GM23338 (cell line): ENCODE measurements at regions not wholly inside any gene's neighbourhood (a gene's known extent, or its start where the extent isn't known, plus 50 kb on each side); places are given as distances from the start of the nearest gene placed in this dataset.

Experiments used
- ATAC-seq: fragments of 200-7000 bp; cut with Tn5 transposase; 3 replicates; pipeline ENCODE4 v1.9.1; 2020
- DNase-seq: peaks from one replicate; pipeline ENCODE4 v3.0.0-alpha.2; 2015; ENCODE audit warnings: low spot score
- H2AFZ ChIP-seq: fragments of 200-600 bp; sonication (generic); 2 replicates; pipeline ENCODE4 v1.8.0; 2016; ENCODE audit warnings: antibody characterized with exemption, mild to moderate bottlenecking, moderate library complexity
- H3F3A ChIP-seq: fragments of 200-600 bp; sonication (generic); replicated peaks from 2 replicates; pipeline ENCODE4 v1.8.0; 2017; ENCODE audit warnings: antibody characterized with exemption, mixed run types, low read depth
- H3K27ac ChIP-seq: fragments of 200-600 bp; sonication (generic); 2 replicates; pipeline ENCODE4 v1.6.1; 2016; ENCODE audit warnings: low read depth
- H3K27me3 ChIP-seq: fragments of 200-600 bp; sonication (generic); 2 replicates; pipeline ENCODE4 v1.8.0; 2016; ENCODE audit warnings: mild to moderate bottlenecking, mixed run types, moderate library complexity; ENCODE audit not compliant: insufficient read depth
- H3K36me3 ChIP-seq: fragments of 200-600 bp; sonication (generic); 2 replicates; pipeline ENCODE4 v1.8.0; 2016; ENCODE audit warnings: mild to moderate bottlenecking; ENCODE audit not compliant: insufficient read depth
- H3K4me1 ChIP-seq: fragments of 200-600 bp; sonication (generic); 2 replicates; pipeline ENCODE4 v1.8.0; 2016; ENCODE audit warnings: mild to moderate bottlenecking, moderate library complexity; ENCODE audit not compliant: insufficient read depth
- H3K4me2 ChIP-seq: fragments of 200-600 bp; sonication (generic); 2 replicates; pipeline ENCODE4 v1.7.1; 2017; ENCODE audit warnings: mixed run types
- H3K4me3 ChIP-seq: fragments of 200-600 bp; sonication (generic); 2 replicates; pipeline ENCODE4 v1.6.1; 2016; ENCODE audit warnings: mixed run types
- H3K79me2 ChIP-seq: fragments of 200-600 bp; sonication (generic); replicated peaks from 2 replicates; pipeline ENCODE4 v1.8.0; 2017; ENCODE audit warnings: mild to moderate bottlenecking; ENCODE audit not compliant: insufficient read depth
- H3K9me2 ChIP-seq: fragments of 200-600 bp; sonication (generic); 2 replicates; pipeline ENCODE4 v1.8.0; 2017; ENCODE audit not compliant: insufficient read depth
- H4K20me1 ChIP-seq: fragments of 200-600 bp; sonication (generic); replicated peaks from 2 replicates; pipeline ENCODE4 v1.8.0; 2017; ENCODE audit warnings: mild to moderate bottlenecking; ENCODE audit not compliant: insufficient read depth
- H3K27ac Mint-ChIP-seq: 2 replicates; pipeline ENCODE4 v1.8.0; 2020; ENCODE audit warnings: inconsistent platforms, mild to moderate bottlenecking, moderate library complexity, mixed read lengths
- H3K27me3 Mint-ChIP-seq: 3 replicates; pipeline ENCODE4 v1.8.0; 2022; ENCODE audit warnings: low read depth, mild to moderate bottlenecking, moderate library complexity, mixed read lengths, inconsistent platforms; ENCODE audit not compliant: insufficient read depth, poor library complexity
- H3K36me3 Mint-ChIP-seq: 3 replicates; pipeline ENCODE4 v1.8.0; 2021; ENCODE audit warnings: low read depth, mild to moderate bottlenecking, inconsistent platforms, moderate library complexity, mixed read lengths
- H3K4me1 Mint-ChIP-seq: 3 replicates; pipeline ENCODE4 v1.8.0; 2020; ENCODE audit warnings: mild to moderate bottlenecking, inconsistent platforms, mixed read lengths
- H3K4me3 Mint-ChIP-seq: 3 replicates; pipeline ENCODE4 v1.8.0; 2021; ENCODE audit warnings: moderate library complexity, mild to moderate bottlenecking, inconsistent platforms, mixed read lengths
- H3K9me3 Mint-ChIP-seq: 3 replicates; pipeline ENCODE4 v1.8.0; 2020; ENCODE audit warnings: moderate library complexity, mild to moderate bottlenecking, inconsistent platforms, mixed read lengths
- CTCF ChIP-seq, 2 experiments: fragments of 200-600 bp in 1 of 2; sonication (generic) in 1 of 2; conservative IDR thresholded peaks; 2 replicates each; pipeline versions ENCODE4 v1.5.1 to v1.6.1; 2016 to 2017; ENCODE audit warnings: antibody characterized with exemption in 2 of 2, low read depth in 2 of 2, mild to moderate bottlenecking in 2 of 2, moderate library complexity in 1 of 2
- EZH2 ChIP-seq: fragments of 200-600 bp; sonication (generic); IDR thresholded peaks from one replicate; pipeline ENCODE4 v1.8.0; 2017; ENCODE audit warnings: antibody characterized with exemption, mild to moderate bottlenecking, low read depth; ENCODE audit not compliant: unreplicated experiment
- JUNB ChIP-seq: IDR thresholded peaks from one replicate; pipeline ENCODE4 v1.6.1; 2016; ENCODE audit warnings: antibody characterized with exemption; ENCODE audit not compliant: unreplicated experiment
- NANOG ChIP-seq: IDR thresholded peaks from 2 replicates; pipeline ENCODE4 v1.6.1; 2016; ENCODE audit warnings: antibody characterized with exemption, borderline replicate concordance
- POLR2AphosphoS5 ChIP-seq: IDR thresholded peaks from 2 replicates; pipeline ENCODE4 v1.6.1; 2016; ENCODE audit warnings: antibody characterized with exemption, low read depth
- REST ChIP-seq: IDR thresholded peaks from one replicate; pipeline ENCODE4 v1.6.1; 2018; ENCODE audit warnings: antibody characterized with exemption; ENCODE audit not compliant: unreplicated experiment
- STAT1 ChIP-seq: IDR thresholded peaks from one replicate; pipeline ENCODE4 v1.6.1; 2016; ENCODE audit warnings: antibody characterized with exemption; ENCODE audit not compliant: unreplicated experiment
- ZNF114 ChIP-seq: fragments of 250-450 bp; sonication (Bioruptor Pico); IDR thresholded peaks from 2 replicates; pipeline ENCODE4 v1.5.0; 2020; ENCODE audit warnings: mild to moderate bottlenecking, moderate library complexity
- ZNF331 ChIP-seq: fragments of 250-450 bp; sonication (Bioruptor Pico); IDR thresholded peaks from 2 replicates; pipeline ENCODE4 v1.5.0; 2020; ENCODE audit warnings: low read depth, mild to moderate bottlenecking, moderate library complexity

GRCh38 chr5:57338068-57338867 is 144.3 kb downstream of the ACTBL2 start:
- H4K20me1 ChIP-seq: no peaks in the 10 kb centered on the region
- H3K36me3 Mint-ChIP-seq: no peaks in the 10 kb centered on the region
- no peaks in the 10 kb centered on the region for H3K9me2 ChIP-seq
- TF ChIP-seq CTCF (conservative IDR thresholded peaks at IDR 0.05; ENCODE audit: low read depth in 2 of 2) (peak; percentile 79 to 83), REST (no peak)
- H3K4me3 ChIP-seq: no peak overlapping the region
- peak; percentile 96 for ATAC-seq
- no peak overlapping the region for H3K27ac Mint-ChIP-seq
- H3K4me3 Mint-ChIP-seq: no peak overlapping the region
- H3F3A ChIP-seq: no peaks in the 10 kb centered on the region
- H3K4me1 Mint-ChIP-seq: no peaks in the 10 kb centered on the region
- no peaks in the 10 kb centered on the region for H3K27me3 ChIP-seq
- no peaks in the 10 kb centered on the region for H3K4me1 ChIP-seq
- H3K27me3 Mint-ChIP-seq: no peaks in the 10 kb centered on the region
- peak overlapping the region; percentile 56; the same call in 1 of the 2 replicates for H2AFZ ChIP-seq
- H3K79me2 ChIP-seq: no peaks in the 10 kb centered on the region
- peak; percentile 82 for DNase-seq
- H3K36me3 ChIP-seq: no peaks in the 10 kb centered on the region
- H3K4me2 ChIP-seq: no peak overlapping the region
- H3K9me3 Mint-ChIP-seq: no peaks in the 10 kb centered on the region
- H3K27ac ChIP-seq: no peak overlapping the region

- no peak overlapping the region for H3K4me3 Mint-ChIP-seq
- no peak overlapping the region for H3K27ac Mint-ChIP-seq
- no peaks in the 10 kb centered on the region for H3K36me3 ChIP-seq
- no peaks in the 10 kb centered on the region for H3K4me1 Mint-ChIP-seq
- no peak overlapping the region for H3K27ac ChIP-seq
- H3K27me3 ChIP-seq: no peaks in the 10 kb centered on the region
- H3K4me1 ChIP-seq: no peaks in the 10 kb centered on the region
- no peaks in the 10 kb centered on the region for H3K9me2 ChIP-seq
- ATAC-seq: no peak
- no peak overlapping the region for H3K4me2 ChIP-seq
- no peaks in the 10 kb centered on the region for H3K36me3 Mint-ChIP-seq
- no peak for DNase-seq
- no peak overlapping the region for H3K4me3 ChIP-seq
- peaks cover 2% of the 10 kb centered on the region; the same call in 1 of the 3 replicates for H3K9me3 Mint-ChIP-seq
- H3K27me3 Mint-ChIP-seq: no peaks in the 10 kb centered on the region
- H2AFZ ChIP-seq: no peak overlapping the region
- no peaks in the 10 kb centered on the region for H3F3A ChIP-seq
- no peaks in the 10 kb centered on the region for H4K20me1 ChIP-seq
- H3K79me2 ChIP-seq: no peaks in the 10 kb centered on the region
- TF ChIP-seq POLR2AphosphoS5: no peak
- no peak for TF ChIP-seq STAT1
- TF ChIP-seq NANOG: no peak
- TF ChIP-seq ZNF331 (CRISPR knock-in tag): no peak
- TF ChIP-seq EZH2: no peak
- TF ChIP-seq CTCF (conservative IDR thresholded peaks at IDR 0.05; ENCODE audit: low read depth in 2 of 2): no peak
- TF ChIP-seq REST: no peak
- TF ChIP-seq ZNF114 (CRISPR knock-in tag): no peak
- TF ChIP-seq JUNB: no peak
These were observed 147.4 kb downstream of the ACTBL2 start for GRCh38 chr5:57335092-57335660.
